WTC11 (cell line): ENCODE measurements at regions not wholly inside any gene's neighbourhood (a gene's known extent, or its start where the extent isn't known, plus 50 kb on each side); places are given as distances from the start of the nearest gene placed in this dataset.

Experiments
- ATAC-seq: fragments of 200-7000 bp; cut with Tn5 transposase; 2 replicates; pipeline ENCODE4 v1.10.0; 2021; ENCODE audit warnings: mild to moderate bottlenecking, moderate library complexity
- CTCF ChIA-PET: fragments of 300-600 bp; sonication (Branson Sonifier 250); formaldehyde crosslinking; loops from one replicate; lab custom pipeline; 2021; ENCODE audit warnings: antibody characterized with exemption; lab: Charles Lee
- POLR2A ChIA-PET: fragments of 350-600 bp; sonication (Branson Sonifier 250); formaldehyde crosslinking; loops from one replicate; lab custom pipeline; 2021; ENCODE audit warnings: antibody characterized with exemption; lab: Charles Lee
- DNase-seq: peaks from one replicate; pipeline ENCODE4 v3.0.0; 2021; ENCODE audit warnings: low spot score
- H3K27ac Mint-ChIP-seq: 2 replicates; pipeline ENCODE4 v1.8.0; 2021; ENCODE audit warnings: mixed read lengths
- H3K27me3 Mint-ChIP-seq: 2 replicates; pipeline ENCODE4 v1.8.0; 2021; ENCODE audit warnings: low read depth, mild to moderate bottlenecking, moderate library complexity, mixed read lengths
- H3K36me3 Mint-ChIP-seq: 2 replicates; pipeline ENCODE4 v1.8.0; 2021; ENCODE audit warnings: mixed read lengths
- H3K4me1 Mint-ChIP-seq: 2 replicates; pipeline ENCODE4 v1.8.0; 2022; ENCODE audit warnings: mixed read lengths
- H3K4me3 Mint-ChIP-seq: 2 replicates; pipeline ENCODE4 v1.8.0; 2021; ENCODE audit warnings: mild to moderate bottlenecking, moderate library complexity, mixed read lengths
- H3K9me3 Mint-ChIP-seq: 2 replicates; pipeline ENCODE4 v1.8.0; 2021; ENCODE audit warnings: mixed read lengths
- CREB1 ChIP-seq: sonication (generic); formaldehyde crosslinking; IDR thresholded peaks from 2 replicates; pipeline ENCODE4 v1.8.0; 2023; ENCODE audit warnings: mild to moderate bottlenecking, missing genetic modification reagents
- ELF4 ChIP-seq: sonication (generic); formaldehyde crosslinking; IDR thresholded peaks from 2 replicates; pipeline ENCODE4 v1.8.1; 2022; ENCODE audit warnings: low read depth, mild to moderate bottlenecking, moderate library complexity, missing genetic modification reagents
- ETV6 ChIP-seq: sonication (generic); formaldehyde crosslinking; IDR thresholded peaks from 2 replicates; pipeline ENCODE4 v1.8.1; 2022; ENCODE audit warnings: mild to moderate bottlenecking, missing genetic modification reagents
- FOXK1 ChIP-seq: sonication (generic); formaldehyde crosslinking; IDR thresholded peaks from 2 replicates; pipeline ENCODE4 v1.8.0; 2022; ENCODE audit warnings: mild to moderate bottlenecking, moderate library complexity, missing genetic modification reagents
- GRHL2 ChIP-seq: fragments of 250-450 bp; sonication (Bioruptor Pico); IDR thresholded peaks from 2 replicates; pipeline ENCODE4 v1.8.0; 2022; ENCODE audit warnings: mild to moderate bottlenecking, moderate library complexity; ENCODE audit not compliant: insufficient replicate concordance, severe bottlenecking
- GTF2I ChIP-seq: fragments of 250-450 bp; sonication (Bioruptor Pico); conservative IDR thresholded peaks from 2 replicates; pipeline ENCODE4 v1.4.0; 2021; ENCODE audit warnings: mild to moderate bottlenecking
- JAZF1 ChIP-seq: fragments of 250-450 bp; sonication (Bioruptor Pico); IDR thresholded peaks from 2 replicates; pipeline ENCODE4 v1.9.0; 2021; ENCODE audit warnings: moderate library complexity, mild to moderate bottlenecking, inconsistent platforms
- JUN ChIP-seq: sonication (generic); formaldehyde crosslinking; IDR thresholded peaks from 2 replicates; pipeline ENCODE4 v1.8.0; 2023; ENCODE audit warnings: mild to moderate bottlenecking, missing genetic modification reagents
- RELA ChIP-seq: sonication (generic); formaldehyde crosslinking; IDR thresholded peaks from 2 replicates; pipeline ENCODE4 v1.8.1; 2022; ENCODE audit warnings: missing genetic modification reagents, mild to moderate bottlenecking, borderline replicate concordance
- SMAD4 ChIP-seq: sonication (generic); formaldehyde crosslinking; IDR thresholded peaks from 2 replicates; pipeline ENCODE4 v1.8.0; 2022; ENCODE audit warnings: mild to moderate bottlenecking, missing genetic modification reagents
- SP1 ChIP-seq: sonication (generic); formaldehyde crosslinking; conservative IDR thresholded peaks from 2 replicates; pipeline ENCODE4 v1.8.1; 2022; ENCODE audit warnings: missing genetic modification reagents
- TCF7 ChIP-seq: sonication (generic); formaldehyde crosslinking; IDR thresholded peaks from 2 replicates; pipeline ENCODE4 v1.8.0; 2022; ENCODE audit warnings: mild to moderate bottlenecking, low read depth, missing genetic modification reagents, moderate library complexity
- ZNF121 ChIP-seq: sonication (generic); formaldehyde crosslinking; IDR thresholded peaks from 2 replicates; pipeline ENCODE4 v1.8.0; 2023; ENCODE audit warnings: missing genetic modification reagents
- ZNF232 ChIP-seq: sonication (generic); formaldehyde crosslinking; IDR thresholded peaks from 2 replicates; pipeline ENCODE4 v1.8.0; 2022; ENCODE audit warnings: mild to moderate bottlenecking, missing genetic modification reagents
- ZNF263 ChIP-seq: sonication (generic); formaldehyde crosslinking; IDR thresholded peaks from 2 replicates; pipeline ENCODE4 v1.8.1; 2022; ENCODE audit warnings: low read depth, mild to moderate bottlenecking, moderate library complexity, missing genetic modification reagents
- ZNF423 ChIP-seq: fragments of 250-450 bp; sonication (Bioruptor Pico); IDR thresholded peaks from 2 replicates; pipeline ENCODE4 v2.1.2; 2022; ENCODE audit warnings: mild to moderate bottlenecking, moderate library complexity
- TF ChIP-seq, protein P1 (sequence below): sonication (generic); formaldehyde crosslinking; IDR thresholded peaks from 2 replicates; pipeline ENCODE4 v1.8.1; 2022; ENCODE audit warnings: mild to moderate bottlenecking, missing genetic modification reagents, moderate library complexity, borderline replicate concordance
- TF ChIP-seq, protein P2 (sequence below): sonication (generic); formaldehyde crosslinking; IDR thresholded peaks from 2 replicates; pipeline ENCODE4 v1.8.0; 2023; ENCODE audit warnings: mild to moderate bottlenecking, missing genetic modification reagents
- TF ChIP-seq, protein P3 (sequence below): sonication (generic); formaldehyde crosslinking; IDR thresholded peaks from 2 replicates; pipeline ENCODE4 v1.8.0; 2022; ENCODE audit warnings: mild to moderate bottlenecking, missing genetic modification reagents
- TF ChIP-seq, protein P4 (sequence below): fragments of 250-450 bp; sonication (Bioruptor Pico); IDR thresholded peaks from 2 replicates; pipeline ENCODE4 v1.9.0; 2021; ENCODE audit warnings: mild to moderate bottlenecking
- TF ChIP-seq, protein P5 (sequence below): sonication (generic); formaldehyde crosslinking; IDR thresholded peaks from 2 replicates; pipeline ENCODE4 v1.8.1; 2023; ENCODE audit warnings: mild to moderate bottlenecking, moderate library complexity, missing genetic modification reagents
- TF ChIP-seq, protein P6 (sequence below): fragments of 250-450 bp; sonication (Bioruptor Pico); IDR thresholded peaks from 2 replicates; pipeline ENCODE4 v1.8.0; 2021; ENCODE audit warnings: mild to moderate bottlenecking

DNA sequence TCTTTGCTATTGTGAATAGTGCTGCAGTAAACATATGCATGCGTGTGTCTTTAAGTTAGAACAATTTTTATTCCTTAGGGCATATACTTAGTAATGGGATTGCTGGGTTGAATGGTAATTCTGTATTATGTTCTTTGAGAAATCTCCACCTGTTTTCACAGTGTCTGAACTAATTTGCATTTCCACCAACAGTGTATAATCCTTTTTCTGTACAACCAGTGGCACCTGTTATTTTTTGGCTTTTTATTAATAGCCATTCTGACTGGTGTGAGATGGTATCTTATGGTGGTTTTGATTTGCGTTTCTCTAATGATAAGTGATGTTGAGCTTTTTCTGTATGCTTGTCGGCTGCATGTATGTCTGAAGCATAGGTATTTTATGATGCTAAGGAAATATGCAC lies 820.8 kb upstream of the MAP3K7 start:
- H3K4me3 Mint-ChIP-seq, result no peak overlapping the region
- TF ChIP-seq ETV6 (CRISPR knock-in tag), result no peak
- TF ChIP-seq TCF7 (CRISPR knock-in tag), result no peak
- no peak for TF ChIP-seq JAZF1 (CRISPR knock-in tag)
- TF ChIP-seq, protein P1, sequence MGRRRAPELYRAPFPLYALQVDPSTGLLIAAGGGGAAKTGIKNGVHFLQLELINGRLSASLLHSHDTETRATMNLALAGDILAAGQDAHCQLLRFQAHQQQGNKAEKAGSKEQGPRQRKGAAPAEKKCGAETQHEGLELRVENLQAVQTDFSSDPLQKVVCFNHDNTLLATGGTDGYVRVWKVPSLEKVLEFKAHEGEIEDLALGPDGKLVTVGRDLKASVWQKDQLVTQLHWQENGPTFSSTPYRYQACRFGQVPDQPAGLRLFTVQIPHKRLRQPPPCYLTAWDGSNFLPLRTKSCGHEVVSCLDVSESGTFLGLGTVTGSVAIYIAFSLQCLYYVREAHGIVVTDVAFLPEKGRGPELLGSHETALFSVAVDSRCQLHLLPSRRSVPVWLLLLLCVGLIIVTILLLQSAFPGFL, result no peak
- no peak for TF ChIP-seq SP1 (CRISPR knock-in tag)
- no peak for TF ChIP-seq FOXK1 (CRISPR knock-in tag)
- no peak for TF ChIP-seq ZNF232 (CRISPR knock-in tag)
- TF ChIP-seq, protein P2, sequence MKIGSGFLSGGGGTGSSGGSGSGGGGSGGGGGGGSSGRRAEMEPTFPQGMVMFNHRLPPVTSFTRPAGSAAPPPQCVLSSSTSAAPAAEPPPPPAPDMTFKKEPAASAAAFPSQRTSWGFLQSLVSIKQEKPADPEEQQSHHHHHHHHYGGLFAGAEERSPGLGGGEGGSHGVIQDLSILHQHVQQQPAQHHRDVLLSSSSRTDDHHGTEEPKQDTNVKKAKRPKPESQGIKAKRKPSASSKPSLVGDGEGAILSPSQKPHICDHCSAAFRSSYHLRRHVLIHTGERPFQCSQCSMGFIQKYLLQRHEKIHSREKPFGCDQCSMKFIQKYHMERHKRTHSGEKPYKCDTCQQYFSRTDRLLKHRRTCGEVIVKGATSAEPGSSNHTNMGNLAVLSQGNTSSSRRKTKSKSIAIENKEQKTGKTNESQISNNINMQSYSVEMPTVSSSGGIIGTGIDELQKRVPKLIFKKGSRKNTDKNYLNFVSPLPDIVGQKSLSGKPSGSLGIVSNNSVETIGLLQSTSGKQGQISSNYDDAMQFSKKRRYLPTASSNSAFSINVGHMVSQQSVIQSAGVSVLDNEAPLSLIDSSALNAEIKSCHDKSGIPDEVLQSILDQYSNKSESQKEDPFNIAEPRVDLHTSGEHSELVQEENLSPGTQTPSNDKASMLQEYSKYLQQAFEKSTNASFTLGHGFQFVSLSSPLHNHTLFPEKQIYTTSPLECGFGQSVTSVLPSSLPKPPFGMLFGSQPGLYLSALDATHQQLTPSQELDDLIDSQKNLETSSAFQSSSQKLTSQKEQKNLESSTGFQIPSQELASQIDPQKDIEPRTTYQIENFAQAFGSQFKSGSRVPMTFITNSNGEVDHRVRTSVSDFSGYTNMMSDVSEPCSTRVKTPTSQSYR (CRISPR knock-in tag), result no peak
- no peak for TF ChIP-seq CREB1 (CRISPR knock-in tag)
- no peak for TF ChIP-seq ELF4
- TF ChIP-seq, protein P3, sequence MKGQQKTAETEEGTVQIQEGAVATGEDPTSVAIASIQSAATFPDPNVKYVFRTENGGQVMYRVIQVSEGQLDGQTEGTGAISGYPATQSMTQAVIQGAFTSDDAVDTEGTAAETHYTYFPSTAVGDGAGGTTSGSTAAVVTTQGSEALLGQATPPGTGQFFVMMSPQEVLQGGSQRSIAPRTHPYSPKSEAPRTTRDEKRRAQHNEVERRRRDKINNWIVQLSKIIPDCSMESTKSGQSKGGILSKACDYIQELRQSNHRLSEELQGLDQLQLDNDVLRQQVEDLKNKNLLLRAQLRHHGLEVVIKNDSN (CRISPR knock-in tag), result no peak
- TF ChIP-seq, protein P4, sequence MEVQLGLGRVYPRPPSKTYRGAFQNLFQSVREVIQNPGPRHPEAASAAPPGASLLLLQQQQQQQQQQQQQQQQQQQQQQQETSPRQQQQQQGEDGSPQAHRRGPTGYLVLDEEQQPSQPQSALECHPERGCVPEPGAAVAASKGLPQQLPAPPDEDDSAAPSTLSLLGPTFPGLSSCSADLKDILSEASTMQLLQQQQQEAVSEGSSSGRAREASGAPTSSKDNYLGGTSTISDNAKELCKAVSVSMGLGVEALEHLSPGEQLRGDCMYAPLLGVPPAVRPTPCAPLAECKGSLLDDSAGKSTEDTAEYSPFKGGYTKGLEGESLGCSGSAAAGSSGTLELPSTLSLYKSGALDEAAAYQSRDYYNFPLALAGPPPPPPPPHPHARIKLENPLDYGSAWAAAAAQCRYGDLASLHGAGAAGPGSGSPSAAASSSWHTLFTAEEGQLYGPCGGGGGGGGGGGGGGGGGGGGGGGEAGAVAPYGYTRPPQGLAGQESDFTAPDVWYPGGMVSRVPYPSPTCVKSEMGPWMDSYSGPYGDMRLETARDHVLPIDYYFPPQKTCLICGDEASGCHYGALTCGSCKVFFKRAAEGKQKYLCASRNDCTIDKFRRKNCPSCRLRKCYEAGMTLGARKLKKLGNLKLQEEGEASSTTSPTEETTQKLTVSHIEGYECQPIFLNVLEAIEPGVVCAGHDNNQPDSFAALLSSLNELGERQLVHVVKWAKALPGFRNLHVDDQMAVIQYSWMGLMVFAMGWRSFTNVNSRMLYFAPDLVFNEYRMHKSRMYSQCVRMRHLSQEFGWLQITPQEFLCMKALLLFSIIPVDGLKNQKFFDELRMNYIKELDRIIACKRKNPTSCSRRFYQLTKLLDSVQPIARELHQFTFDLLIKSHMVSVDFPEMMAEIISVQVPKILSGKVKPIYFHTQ (CRISPR knock-in tag), result no peak
- TF ChIP-seq, protein P5, sequence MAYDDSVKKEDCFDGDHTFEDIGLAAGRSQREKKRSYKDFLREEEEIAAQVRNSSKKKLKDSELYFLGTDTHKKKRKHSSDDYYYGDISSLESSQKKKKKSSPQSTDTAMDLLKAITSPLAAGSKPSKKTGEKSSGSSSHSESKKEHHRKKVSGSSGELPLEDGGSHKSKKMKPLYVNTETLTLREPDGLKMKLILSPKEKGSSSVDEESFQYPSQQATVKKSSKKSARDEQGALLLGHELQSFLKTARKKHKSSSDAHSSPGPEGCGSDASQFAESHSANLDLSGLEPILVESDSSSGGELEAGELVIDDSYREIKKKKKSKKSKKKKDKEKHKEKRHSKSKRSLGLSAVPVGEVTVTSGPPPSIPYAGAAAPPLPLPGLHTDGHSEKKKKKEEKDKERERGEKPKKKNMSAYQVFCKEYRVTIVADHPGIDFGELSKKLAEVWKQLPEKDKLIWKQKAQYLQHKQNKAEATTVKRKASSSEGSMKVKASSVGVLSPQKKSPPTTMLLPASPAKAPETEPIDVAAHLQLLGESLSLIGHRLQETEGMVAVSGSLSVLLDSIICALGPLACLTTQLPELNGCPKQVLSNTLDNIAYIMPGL (CRISPR knock-in tag), result no peak
- TF ChIP-seq, protein P6, sequence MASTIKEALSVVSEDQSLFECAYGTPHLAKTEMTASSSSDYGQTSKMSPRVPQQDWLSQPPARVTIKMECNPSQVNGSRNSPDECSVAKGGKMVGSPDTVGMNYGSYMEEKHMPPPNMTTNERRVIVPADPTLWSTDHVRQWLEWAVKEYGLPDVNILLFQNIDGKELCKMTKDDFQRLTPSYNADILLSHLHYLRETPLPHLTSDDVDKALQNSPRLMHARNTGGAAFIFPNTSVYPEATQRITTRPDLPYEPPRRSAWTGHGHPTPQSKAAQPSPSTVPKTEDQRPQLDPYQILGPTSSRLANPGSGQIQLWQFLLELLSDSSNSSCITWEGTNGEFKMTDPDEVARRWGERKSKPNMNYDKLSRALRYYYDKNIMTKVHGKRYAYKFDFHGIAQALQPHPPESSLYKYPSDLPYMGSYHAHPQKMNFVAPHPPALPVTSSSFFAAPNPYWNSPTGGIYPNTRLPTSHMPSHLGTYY (CRISPR knock-in tag), result no peak
- TF ChIP-seq ZNF121, result no peak
- TF ChIP-seq ZNF423 (CRISPR knock-in tag), result no peak
- TF ChIP-seq, all 79 proteins: peak for 0
- no peak for DNase-seq
- ATAC-seq, result no peak
- H3K36me3 Mint-ChIP-seq, result no peaks in the 10 kb centered on the region
- CTCF ChIA-PET, result no interaction called here
- POLR2A ChIA-PET, result no interaction called here
- H3K4me1 Mint-ChIP-seq, result no peaks in the 10 kb centered on the region
- no peaks in the 10 kb centered on the region; the same call in 1 of the 2 replicates for H3K27me3 Mint-ChIP-seq
- H3K9me3 Mint-ChIP-seq, result peaks cover 23% of the 10 kb centered on the region
- H3K27ac Mint-ChIP-seq, result no peak overlapping the region

DNA sequence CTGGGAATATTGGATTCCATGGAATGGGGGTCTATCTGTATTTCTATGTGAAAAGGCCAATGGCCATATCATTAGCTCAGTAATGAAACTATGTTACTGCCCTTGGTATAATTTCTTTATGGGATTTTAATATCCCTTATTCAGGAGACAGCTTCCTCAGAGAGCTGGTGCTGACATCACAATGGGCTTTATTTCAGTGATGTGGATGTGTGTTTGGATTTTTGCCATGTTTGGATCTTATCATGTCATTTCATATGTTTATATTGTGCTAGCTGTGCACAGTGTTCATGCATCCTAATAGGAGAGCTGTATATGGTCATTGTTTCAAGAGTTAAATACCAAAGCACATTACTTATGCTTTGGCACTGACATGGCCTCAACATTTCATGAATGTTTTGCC lies 806.1 kb upstream of the MAP3K7 start:
- Mint-ChIP-seq H3K4me1 (no peaks in the 10 kb centered on the region), H3K9me3 (peaks cover 14% of the 10 kb centered on the region)
- POLR2A ChIA-PET, result no interaction called here
- TF ChIP-seq ZNF263 (CRISPR knock-in tag), result no peak
- TF ChIP-seq JUN (CRISPR knock-in tag), result no peak
- no peak for TF ChIP-seq GRHL2 (CRISPR knock-in tag)
- TF ChIP-seq SMAD4, result no peak
- TF ChIP-seq RELA, result no peak
- no peak for TF ChIP-seq GTF2I
- TF ChIP-seq, protein P4 (CRISPR knock-in tag), result no peak

More for the DNA sequence above, 806.1 kb upstream of the MAP3K7 start:
- Mint-ChIP-seq H3K36me3 (no peaks in the 10 kb centered on the region), H3K27ac (no peak overlapping the region), H3K4me3 (no peak overlapping the region), H3K27me3 (no peaks in the 10 kb centered on the region)
- DNase-seq (no peak), ATAC-seq (no peak)
- CTCF ChIA-PET, result no interaction called here
